SK-N-MC (cell line): ENCODE measurements at regions not wholly inside any gene's neighbourhood (a gene's known extent, or its start where the extent isn't known, plus 50 kb on each side); places are given as distances from the start of the nearest gene placed in this dataset.

Source experiments
- DNase-seq: peaks from one replicate; pipeline ENCODE4 v3.0.0-alpha.2; 2011; ENCODE audit warnings: low read depth, low spot score
- H3K27ac ChIP-seq: fragments of 200-600 bp; sonication (generic); 2 replicates; pipeline ENCODE4 v1.5.1; 2016; ENCODE audit warnings: mixed run types
- H3K36me3 ChIP-seq: fragments of 200-600 bp; sonication (generic); 2 replicates; pipeline ENCODE4 v1.6.1; 2017; ENCODE audit warnings: antibody characterized with exemption, low read length, mixed read lengths; ENCODE audit not compliant: insufficient read depth
- H3K4me3 ChIP-seq: fragments of 200-600 bp; sonication (generic); 2 replicates; pipeline ENCODE4 v1.5.1; 2016
- H3K9ac ChIP-seq: fragments of 200-600 bp; sonication (generic); 2 replicates; pipeline ENCODE4 v1.8.0; 2017; ENCODE audit warnings: mixed run types, mixed read lengths; ENCODE audit not compliant: insufficient read length
- H3K9me3 ChIP-seq: fragments of 200-600 bp; sonication (generic); 2 replicates; pipeline ENCODE4 v1.6.1; 2017; ENCODE audit warnings: low read depth, mild to moderate bottlenecking, antibody characterized with exemption, low read length, moderate library complexity, mixed read lengths
- EZH2 ChIP-seq: fragments of 200-600 bp; sonication (generic); IDR thresholded peaks from one replicate; pipeline ENCODE4 v1.6.1; 2017; ENCODE audit warnings: antibody characterized with exemption
- FOXP2 ChIP-seq: optimal IDR thresholded peaks from 2 replicates; pipeline ENCODE3; 2011; ENCODE audit warnings: mild to moderate bottlenecking, moderate library complexity; ENCODE audit not compliant: insufficient read depth; ENCODE audit errors: extremely low read length, control extremely low read depth
- POLR2AphosphoS5 ChIP-seq: IDR thresholded peaks from 2 replicates; pipeline ENCODE4 v1.6.1; 2012; ENCODE audit warnings: mild to moderate bottlenecking, low read depth, low read length, borderline replicate concordance

DNA sequence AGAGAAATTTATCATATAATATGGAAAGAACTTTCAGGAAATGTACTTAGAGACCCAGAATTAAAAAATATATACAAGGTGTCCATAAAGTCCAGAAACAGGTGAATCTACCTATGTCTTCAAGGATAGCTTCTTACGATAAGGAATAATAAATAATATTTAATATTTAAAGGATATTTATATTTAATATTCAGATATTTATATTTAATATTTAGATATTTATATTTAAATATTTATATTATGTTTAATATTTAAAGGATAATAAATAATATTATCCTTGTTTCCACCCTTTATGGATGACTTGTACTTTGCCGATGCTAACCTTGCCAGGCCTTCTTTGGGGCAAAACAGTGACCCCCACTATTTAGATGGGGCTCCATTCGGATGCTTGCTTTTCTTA, 169.5 kb upstream of the CADM1 start:
- Histone ChIP-seq H3K36me3 (no peaks in the 10 kb centered on the region), H3K9ac (no peak overlapping the region), H3K27ac (no peak overlapping the region), H3K4me3 (no peak overlapping the region), H3K9me3 (no peaks in the 10 kb centered on the region)
- TF ChIP-seq EZH2, result no peak
- TF ChIP-seq POLR2AphosphoS5, result no peak
- TF ChIP-seq FOXP2, result no peak
- DNase-seq, result no peak

DNA sequence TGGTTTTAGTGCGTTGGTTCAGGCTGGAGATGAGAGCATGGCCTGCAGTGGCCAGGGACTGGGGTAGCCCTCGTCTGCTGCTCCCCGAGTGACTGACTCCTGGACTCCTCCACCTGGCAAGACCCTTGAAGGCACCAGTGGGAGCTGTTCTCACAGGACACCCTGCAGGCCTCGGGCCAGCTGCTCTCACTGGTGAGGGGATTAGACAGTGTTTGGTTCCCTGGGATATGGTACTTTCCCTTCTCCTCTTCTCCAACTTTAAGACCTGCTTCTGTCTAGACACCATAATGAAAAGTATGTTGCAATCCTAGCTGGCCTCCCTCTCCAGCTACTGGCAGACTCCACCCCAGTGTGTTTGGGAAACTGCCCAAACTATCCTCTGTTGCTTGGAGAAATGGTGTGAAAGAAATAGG, 168.8 kb upstream of the CADM1 start:
- no peak for DNase-seq
- H3K27ac ChIP-seq, result no peak overlapping the region
- no peak for TF ChIP-seq EZH2
- TF ChIP-seq FOXP2, result no peak
- TF ChIP-seq POLR2AphosphoS5, result no peak
- H3K4me3 ChIP-seq, result no peak overlapping the region
- H3K9me3 ChIP-seq, result no peaks in the 10 kb centered on the region
- no peak overlapping the region for H3K9ac ChIP-seq
- no peaks in the 10 kb centered on the region for H3K36me3 ChIP-seq

GRCh38 chr11:115672412-115672811, 168.2 kb upstream of the CADM1 start:
- no peak for DNase-seq
- TF ChIP-seq EZH2, result no peak
- TF ChIP-seq FOXP2, result no peak
- no peak for TF ChIP-seq POLR2AphosphoS5
- H3K9ac ChIP-seq, result no peak overlapping the region
- no peaks in the 10 kb centered on the region for H3K36me3 ChIP-seq
- no peak overlapping the region for H3K4me3 ChIP-seq
- no peak overlapping the region for H3K27ac ChIP-seq
- no peaks in the 10 kb centered on the region for H3K9me3 ChIP-seq

DNA sequence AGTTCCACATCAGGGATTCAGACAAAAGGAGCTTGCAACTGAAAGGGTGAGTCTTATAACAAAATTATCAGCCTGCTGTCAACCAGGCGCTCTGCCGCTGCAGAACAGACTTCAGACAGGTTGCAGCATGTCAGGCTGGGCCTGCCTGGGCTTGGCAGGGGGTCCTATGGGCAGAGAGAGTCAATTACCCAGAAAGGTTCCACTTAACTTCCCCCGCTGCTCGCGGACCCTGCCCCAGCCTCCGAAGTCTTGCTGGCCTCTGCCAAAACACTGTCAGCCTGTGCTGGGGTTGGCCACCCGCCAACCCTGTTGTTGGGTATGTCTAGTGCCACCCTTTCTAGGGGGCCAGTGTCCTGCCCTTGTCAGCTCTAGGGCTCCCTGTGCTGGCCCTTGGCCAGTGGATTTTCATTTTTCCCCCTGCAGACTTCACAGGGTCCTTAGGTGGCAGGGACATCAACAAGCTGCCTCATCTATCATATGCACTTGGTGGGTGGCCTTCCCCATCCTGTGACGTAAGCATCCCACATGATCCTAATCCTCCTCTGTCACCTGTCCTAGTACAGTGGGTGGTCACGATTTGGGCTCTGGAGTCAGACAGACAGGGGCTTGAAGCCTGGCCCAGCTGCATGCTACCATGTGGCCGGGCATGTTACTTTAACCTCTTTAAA, 166.5 kb upstream of the CADM1 start:
- H3K27ac ChIP-seq, result no peak overlapping the region
- no peak for TF ChIP-seq EZH2
- TF ChIP-seq FOXP2, result no peak
- TF ChIP-seq POLR2AphosphoS5, result no peak
- no peak for DNase-seq

DNA sequence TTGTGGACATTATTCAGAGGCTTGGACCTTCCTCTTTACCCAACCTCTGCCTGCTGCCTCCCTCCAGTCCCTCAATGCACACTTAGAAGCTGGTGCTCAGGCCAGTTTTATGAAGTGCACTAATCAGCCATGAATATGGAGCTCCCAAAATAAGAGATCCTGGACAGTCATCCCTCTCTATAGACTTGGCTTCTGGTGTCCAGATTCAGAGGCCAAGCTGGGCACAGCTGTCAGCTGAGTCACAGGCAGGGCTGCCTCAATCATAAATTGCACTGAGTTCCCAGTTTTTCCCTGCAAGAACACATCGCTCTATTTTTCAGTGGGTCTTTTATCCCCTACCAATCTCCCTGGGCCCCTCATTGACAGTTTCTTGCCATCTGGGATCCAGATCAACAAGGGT, 161.7 kb upstream of the CADM1 start:
- no peaks in the 10 kb centered on the region for H3K36me3 ChIP-seq
- no peak overlapping the region for H3K9ac ChIP-seq
- DNase-seq, result no peak
- H3K27ac ChIP-seq, result no peak overlapping the region
- TF ChIP-seq POLR2AphosphoS5, result no peak
- no peak for TF ChIP-seq EZH2
- no peak for TF ChIP-seq FOXP2
- no peak overlapping the region for H3K4me3 ChIP-seq
- no peaks in the 10 kb centered on the region for H3K9me3 ChIP-seq

More for the DNA sequence above, 166.5 kb upstream of the CADM1 start:
- Histone ChIP-seq H3K36me3 (no peaks in the 10 kb centered on the region), H3K4me3 (no peak overlapping the region), H3K9me3 (no peaks in the 10 kb centered on the region), H3K9ac (no peak overlapping the region)

GRCh38 chr11:115665175-115665821, 161.1 kb upstream of the CADM1 start:
- TF ChIP-seq EZH2, result no peak
- no peak for TF ChIP-seq FOXP2
- no peak for TF ChIP-seq POLR2AphosphoS5
- Histone ChIP-seq H3K9ac (no peak overlapping the region), H3K36me3 (no peaks in the 10 kb centered on the region), H3K9me3 (no peaks in the 10 kb centered on the region), H3K27ac (no peak overlapping the region), H3K4me3 (no peak overlapping the region)
- no peak for DNase-seq

- TF ChIP-seq FOXP2 (no peak), EZH2 (no peak), POLR2AphosphoS5 (no peak)
- Histone ChIP-seq H3K9ac (no peak overlapping the region), H3K36me3 (no peaks in the 10 kb centered on the region), H3K4me3 (no peak overlapping the region), H3K27ac (no peak overlapping the region), H3K9me3 (no peaks in the 10 kb centered on the region)
- DNase-seq, result no peak
Measured at GRCh38 chr11:115664313-115664712, 160.1 kb upstream of the CADM1 start.

GRCh38 chr11:115663790-115664189, 159.6 kb upstream of the CADM1 start:
- H3K36me3 ChIP-seq, result no peaks in the 10 kb centered on the region
- H3K27ac ChIP-seq, result no peak overlapping the region
- TF ChIP-seq POLR2AphosphoS5 (no peak), FOXP2 (no peak), EZH2 (no peak)
- H3K9me3 ChIP-seq, result no peaks in the 10 kb centered on the region
- no peak overlapping the region for H3K4me3 ChIP-seq
- no peak for DNase-seq
- no peak overlapping the region for H3K9ac ChIP-seq
